ENCODE measurements at regions not wholly inside any gene's neighbourhood (a gene's known extent, or its start where the extent isn't known, plus 50 kb on each side); places are given as distances from the start of the nearest gene placed in this dataset.

DNA sequence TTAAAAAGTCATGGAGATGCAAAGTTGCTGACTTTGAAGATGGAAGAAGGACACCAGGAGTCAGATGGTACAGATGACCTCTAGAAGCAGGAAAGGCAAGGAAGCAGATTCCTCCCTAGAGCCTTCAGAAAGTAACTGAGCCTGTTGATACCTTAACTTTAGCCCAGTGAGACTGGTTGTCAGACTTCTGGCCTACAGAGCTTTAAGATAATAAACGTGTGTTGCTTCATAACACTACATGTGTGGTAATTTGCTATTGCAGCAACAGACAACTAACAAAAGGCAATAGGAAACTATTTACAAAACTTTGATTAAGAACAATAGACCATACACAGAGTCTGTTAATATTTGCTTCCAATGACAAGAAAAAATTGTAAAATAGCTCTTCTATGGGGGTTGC is 102.0 kb upstream of the USP38 start:
- TF ChIP-seq, protein P1, sequence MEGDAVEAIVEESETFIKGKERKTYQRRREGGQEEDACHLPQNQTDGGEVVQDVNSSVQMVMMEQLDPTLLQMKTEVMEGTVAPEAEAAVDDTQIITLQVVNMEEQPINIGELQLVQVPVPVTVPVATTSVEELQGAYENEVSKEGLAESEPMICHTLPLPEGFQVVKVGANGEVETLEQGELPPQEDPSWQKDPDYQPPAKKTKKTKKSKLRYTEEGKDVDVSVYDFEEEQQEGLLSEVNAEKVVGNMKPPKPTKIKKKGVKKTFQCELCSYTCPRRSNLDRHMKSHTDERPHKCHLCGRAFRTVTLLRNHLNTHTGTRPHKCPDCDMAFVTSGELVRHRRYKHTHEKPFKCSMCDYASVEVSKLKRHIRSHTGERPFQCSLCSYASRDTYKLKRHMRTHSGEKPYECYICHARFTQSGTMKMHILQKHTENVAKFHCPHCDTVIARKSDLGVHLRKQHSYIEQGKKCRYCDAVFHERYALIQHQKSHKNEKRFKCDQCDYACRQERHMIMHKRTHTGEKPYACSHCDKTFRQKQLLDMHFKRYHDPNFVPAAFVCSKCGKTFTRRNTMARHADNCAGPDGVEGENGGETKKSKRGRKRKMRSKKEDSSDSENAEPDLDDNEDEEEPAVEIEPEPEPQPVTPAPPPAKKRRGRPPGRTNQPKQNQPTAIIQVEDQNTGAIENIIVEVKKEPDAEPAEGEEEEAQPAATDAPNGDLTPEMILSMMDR (IDR thresholded peaks at IDR 0.05 in 2 of 3, conservative IDR thresholded peaks at IDR 0.05 in 1 of 3; ENCODE audit: control insufficient read depth in 2 of 3, extremely low read depth in 1 of 3, insufficient read depth in 1 of 3, low read depth in 3 of 3, low read length in 3 of 3), result no peak
- TF ChIP-seq KAT2A (conservative IDR thresholded peaks at IDR 0.05; ENCODE audit: control insufficient read depth, low read depth, low read length) (no peak), MYC (IDR thresholded peaks at IDR 0.05; ENCODE audit: insufficient read depth, insufficient read length, insufficient replicate concordance, low read length, severe bottlenecking) (no peak), EP300 (IDR thresholded peaks at IDR 0.05; ENCODE audit: borderline replicate concordance in 1 of 2, control insufficient read depth in 1 of 2, low read depth in 2 of 2, low read length in 2 of 2) (no peak), POLR2AphosphoS5 (IDR thresholded peaks at IDR 0.05; ENCODE audit: low read length) (no peak), MXI1 (IDR thresholded peaks at IDR 0.05; ENCODE audit: low read depth, low read length) (no peak), EZH2 (IDR thresholded peaks at IDR 0.05; ENCODE audit: borderline replicate concordance, control insufficient read depth, low read depth, low read length) (no peak), ZNF24 (IDR thresholded peaks at IDR 0.05) (no peak)
- TF ChIP-seq, protein P2, sequence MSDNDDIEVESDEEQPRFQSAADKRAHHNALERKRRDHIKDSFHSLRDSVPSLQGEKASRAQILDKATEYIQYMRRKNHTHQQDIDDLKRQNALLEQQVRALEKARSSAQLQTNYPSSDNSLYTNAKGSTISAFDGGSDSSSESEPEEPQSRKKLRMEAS (IDR thresholded peaks at IDR 0.05; ENCODE audit: low read depth, low read length), result no peak
- TF ChIP-seq, protein P3, sequence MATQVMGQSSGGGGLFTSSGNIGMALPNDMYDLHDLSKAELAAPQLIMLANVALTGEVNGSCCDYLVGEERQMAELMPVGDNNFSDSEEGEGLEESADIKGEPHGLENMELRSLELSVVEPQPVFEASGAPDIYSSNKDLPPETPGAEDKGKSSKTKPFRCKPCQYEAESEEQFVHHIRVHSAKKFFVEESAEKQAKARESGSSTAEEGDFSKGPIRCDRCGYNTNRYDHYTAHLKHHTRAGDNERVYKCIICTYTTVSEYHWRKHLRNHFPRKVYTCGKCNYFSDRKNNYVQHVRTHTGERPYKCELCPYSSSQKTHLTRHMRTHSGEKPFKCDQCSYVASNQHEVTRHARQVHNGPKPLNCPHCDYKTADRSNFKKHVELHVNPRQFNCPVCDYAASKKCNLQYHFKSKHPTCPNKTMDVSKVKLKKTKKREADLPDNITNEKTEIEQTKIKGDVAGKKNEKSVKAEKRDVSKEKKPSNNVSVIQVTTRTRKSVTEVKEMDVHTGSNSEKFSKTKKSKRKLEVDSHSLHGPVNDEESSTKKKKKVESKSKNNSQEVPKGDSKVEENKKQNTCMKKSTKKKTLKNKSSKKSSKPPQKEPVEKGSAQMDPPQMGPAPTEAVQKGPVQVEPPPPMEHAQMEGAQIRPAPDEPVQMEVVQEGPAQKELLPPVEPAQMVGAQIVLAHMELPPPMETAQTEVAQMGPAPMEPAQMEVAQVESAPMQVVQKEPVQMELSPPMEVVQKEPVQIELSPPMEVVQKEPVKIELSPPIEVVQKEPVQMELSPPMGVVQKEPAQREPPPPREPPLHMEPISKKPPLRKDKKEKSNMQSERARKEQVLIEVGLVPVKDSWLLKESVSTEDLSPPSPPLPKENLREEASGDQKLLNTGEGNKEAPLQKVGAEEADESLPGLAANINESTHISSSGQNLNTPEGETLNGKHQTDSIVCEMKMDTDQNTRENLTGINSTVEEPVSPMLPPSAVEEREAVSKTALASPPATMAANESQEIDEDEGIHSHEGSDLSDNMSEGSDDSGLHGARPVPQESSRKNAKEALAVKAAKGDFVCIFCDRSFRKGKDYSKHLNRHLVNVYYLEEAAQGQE (IDR thresholded peaks at IDR 0.05; ENCODE audit: low read depth, low read length), result no peak
- TF ChIP-seq, protein P4, sequence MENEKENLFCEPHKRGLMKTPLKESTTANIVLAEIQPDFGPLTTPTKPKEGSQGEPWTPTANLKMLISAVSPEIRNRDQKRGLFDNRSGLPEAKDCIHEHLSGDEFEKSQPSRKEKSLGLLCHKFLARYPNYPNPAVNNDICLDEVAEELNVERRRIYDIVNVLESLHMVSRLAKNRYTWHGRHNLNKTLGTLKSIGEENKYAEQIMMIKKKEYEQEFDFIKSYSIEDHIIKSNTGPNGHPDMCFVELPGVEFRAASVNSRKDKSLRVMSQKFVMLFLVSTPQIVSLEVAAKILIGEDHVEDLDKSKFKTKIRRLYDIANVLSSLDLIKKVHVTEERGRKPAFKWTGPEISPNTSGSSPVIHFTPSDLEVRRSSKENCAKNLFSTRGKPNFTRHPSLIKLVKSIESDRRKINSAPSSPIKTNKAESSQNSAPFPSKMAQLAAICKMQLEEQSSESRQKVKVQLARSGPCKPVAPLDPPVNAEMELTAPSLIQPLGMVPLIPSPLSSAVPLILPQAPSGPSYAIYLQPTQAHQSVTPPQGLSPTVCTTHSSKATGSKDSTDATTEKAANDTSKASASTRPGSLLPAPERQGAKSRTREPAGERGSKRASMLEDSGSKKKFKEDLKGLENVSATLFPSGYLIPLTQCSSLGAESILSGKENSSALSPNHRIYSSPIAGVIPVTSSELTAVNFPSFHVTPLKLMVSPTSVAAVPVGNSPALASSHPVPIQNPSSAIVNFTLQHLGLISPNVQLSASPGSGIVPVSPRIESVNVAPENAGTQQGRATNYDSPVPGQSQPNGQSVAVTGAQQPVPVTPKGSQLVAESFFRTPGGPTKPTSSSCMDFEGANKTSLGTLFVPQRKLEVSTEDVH (IDR thresholded peaks at IDR 0.05; ENCODE audit: low read depth, partially characterized antibody), result no peak
